GM18498 (cell line): ENCODE measurements at regions not wholly inside any gene's neighbourhood (a gene's known extent, or its start where the extent isn't known, plus 50 kb on each side); places are given as distances from the start of the nearest gene placed in this dataset.
"Not testable (repeated sequence)": the region's sequence is repeated elsewhere in the genome, so short reads cannot be mapped to it uniquely, and the experiment has no call there.

Experiments
- ATAC-seq: cut with Tn5 transposase; IDR thresholded peaks from one replicate; pipeline ENCODE4 v1.9.1; 2021; ENCODE audit warnings: mild to moderate bottlenecking, moderate library complexity; ENCODE audit not compliant: unreplicated experiment

- ATAC-seq = no peak
These were observed 506.3 kb upstream of the GRM7 start for GRCh38 chr3:6354653-6355052.

- ATAC-seq = no peak
These were observed 498.5 kb upstream of the GRM7 start for GRCh38 chr3:6362406-6362805.

- no peak for ATAC-seq
These were observed 493.7 kb upstream of the GRM7 start for GRCh38 chr3:6367171-6367570.

- ATAC-seq = no peak
These were observed 468.8 kb upstream of the GRM7 start for GRCh38 chr3:6392123-6392522.

- no peak for ATAC-seq
These were observed 466.0 kb upstream of the GRM7 start for GRCh38 chr3:6394944-6395343.

GRCh38 chr3:6396631-6397030, 464.3 kb upstream of the GRM7 start:
- ATAC-seq = no peak

GRCh38 chr3:6402666-6403065, 458.2 kb upstream of the GRM7 start:
- ATAC-seq = not testable (repeated sequence)

- not testable (repeated sequence) for ATAC-seq
These were observed 454.0 kb upstream of the GRM7 start for GRCh38 chr3:6406923-6407322.

- ATAC-seq = no peak
These were observed 444.8 kb upstream of the GRM7 start for GRCh38 chr3:6416049-6416661.

- ATAC-seq = no peak
These were observed 443.7 kb upstream of the GRM7 start for GRCh38 chr3:6417174-6417573.

- ATAC-seq = no peak
These were observed 442.4 kb upstream of the GRM7 start for GRCh38 chr3:6418485-6418884.

- ATAC-seq = no peak
These were observed 439.1 kb upstream of the GRM7 start for GRCh38 chr3:6421666-6422445.

GRCh38 chr3:6425289-6425820, 435.6 kb upstream of the GRM7 start:
- ATAC-seq = no peak

GRCh38 chr3:6428276-6428675, 432.6 kb upstream of the GRM7 start:
- not testable (repeated sequence) for ATAC-seq

GRCh38 chr3:6435951-6436350, 425.0 kb upstream of the GRM7 start:
- no peak for ATAC-seq

GRCh38 chr3:6437631-6438030, 423.3 kb upstream of the GRM7 start:
- ATAC-seq = no peak

- ATAC-seq = no peak
These were observed 422.9 kb upstream of the GRM7 start for GRCh38 chr3:6438031-6438430.

GRCh38 chr3:6439226-6439625, 421.7 kb upstream of the GRM7 start:
- no peak for ATAC-seq

- ATAC-seq = no peak
These were observed 421.1 kb upstream of the GRM7 start for GRCh38 chr3:6439824-6440223.

GRCh38 chr3:6444888-6445658, 415.8 kb upstream of the GRM7 start:
- no peak for ATAC-seq

- ATAC-seq = no peak
These were observed 413.6 kb upstream of the GRM7 start for GRCh38 chr3:6447166-6447801.
